DND-41 (cell line): ENCODE measurements at regions not wholly inside any gene's neighbourhood (a gene's known extent, or its start where the extent isn't known, plus 50 kb on each side); places are given as distances from the start of the nearest gene placed in this dataset.

Source experiments
- ATAC-seq: fragments of 200-7000 bp; cut with Tn5 transposase; 3 replicates; pipeline ENCODE4 v1.9.1; 2021; ENCODE audit warnings: low read depth; ENCODE audit not compliant: insufficient read depth
- DNase-seq: peaks from one replicate; pipeline ENCODE4 v3.0.0-alpha.2; 2020
- H2AFZ ChIP-seq: 2 replicates; pipeline ENCODE4 v1.6.0; 2012; ENCODE audit warnings: low read depth, low read length
- H3K27ac ChIP-seq: 2 replicates; pipeline ENCODE4 v1.5.1; 2012; ENCODE audit warnings: low read length, inconsistent platforms
- H3K27me3 ChIP-seq: fragments of 200-600 bp; sonication (generic); 2 replicates; pipeline ENCODE4 v1.6.0; 2012; ENCODE audit warnings: low read length, mild to moderate bottlenecking, inconsistent platforms; ENCODE audit not compliant: insufficient read depth, poor library complexity
- H3K36me3 ChIP-seq: 2 replicates; pipeline ENCODE4 v1.5.1; 2012; ENCODE audit warnings: low read length, inconsistent platforms; ENCODE audit not compliant: insufficient read depth
- H3K4me1 ChIP-seq: 2 replicates; pipeline ENCODE4 v1.5.1; 2012; ENCODE audit warnings: mild to moderate bottlenecking, low read length; ENCODE audit not compliant: insufficient read depth
- H3K4me2 ChIP-seq: 2 replicates; pipeline ENCODE4 v1.6.0; 2012; ENCODE audit warnings: mild to moderate bottlenecking, moderate library complexity, low read length, inconsistent platforms; ENCODE audit not compliant: insufficient read depth
- H3K4me3 ChIP-seq, 2 experiments: fragments of 200-600 bp in 1 of 2; shearing (Covaris generic) in 1 of 2; 2 replicates each; pipeline ENCODE4 v1.5.1; 2012 to 2016; ENCODE audit warnings: inconsistent platforms in 2 of 2, low read length in 2 of 2, mild to moderate bottlenecking in 2 of 2, low read depth in 1 of 2, moderate library complexity in 1 of 2
- H3K79me2 ChIP-seq: 2 replicates; pipeline ENCODE4 v1.6.0; 2012; ENCODE audit warnings: low read length, inconsistent platforms; ENCODE audit not compliant: insufficient read depth
- H3K9ac ChIP-seq: 2 replicates; pipeline ENCODE4 v1.6.0; 2012; ENCODE audit warnings: low read depth, mild to moderate bottlenecking, inconsistent platforms, low read length, moderate library complexity
- H3K9me3 ChIP-seq: 2 replicates; pipeline ENCODE4 v1.5.1; 2012; ENCODE audit warnings: low read length, moderate library complexity, mild to moderate bottlenecking, inconsistent platforms; ENCODE audit not compliant: insufficient read depth, severe bottlenecking
- H4K20me1 ChIP-seq: 2 replicates; pipeline ENCODE4 v1.6.0; 2012; ENCODE audit warnings: low read length; ENCODE audit not compliant: insufficient read depth
- EZH2 ChIP-seq: IDR thresholded peaks from 3 replicates; pipeline ENCODE4 v1.6.1; 2012; ENCODE audit warnings: borderline replicate concordance, low read depth, mild to moderate bottlenecking, moderate library complexity, low read length, inconsistent platforms; ENCODE audit not compliant: severe bottlenecking
- TF ChIP-seq, protein P1 (sequence below): IDR thresholded peaks from 2 replicates; pipeline ENCODE4 v1.5.1; 2012; ENCODE audit warnings: borderline replicate concordance, low read length, moderate library complexity, mild to moderate bottlenecking; ENCODE audit not compliant: poor library complexity, severe bottlenecking; ENCODE audit errors: extremely low read depth

DNA sequence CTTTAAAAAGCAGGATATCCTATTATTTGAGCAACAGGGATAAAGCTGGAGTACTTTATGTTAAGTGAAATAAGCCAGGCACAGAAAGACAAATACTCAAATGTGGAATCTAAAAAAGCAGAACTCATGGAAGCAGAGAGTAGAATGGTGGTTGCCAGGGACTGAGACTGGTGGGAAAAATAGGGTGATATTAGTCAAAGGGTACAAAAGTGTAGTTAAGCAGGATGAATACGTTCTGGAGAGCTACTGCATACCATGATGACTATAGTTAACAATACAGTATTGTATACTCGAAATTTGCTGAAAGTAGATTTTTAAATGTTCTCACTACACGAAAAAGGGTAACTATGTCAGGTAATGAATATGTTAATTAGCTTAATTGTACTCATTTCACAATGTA is 125.5 kb upstream of the VSTM2A start:
- H3K9me3 ChIP-seq, result no peaks in the 10 kb centered on the region
- no peaks in the 10 kb centered on the region for H3K4me1 ChIP-seq
- no peak overlapping the region for H3K27ac ChIP-seq
- H3K4me2 ChIP-seq, result no peak overlapping the region
- no peak overlapping the region for H3K4me3 ChIP-seq
- no peak for DNase-seq
- no peak overlapping the region for H2AFZ ChIP-seq
- TF ChIP-seq EZH2, result no peak
- TF ChIP-seq, protein P1, sequence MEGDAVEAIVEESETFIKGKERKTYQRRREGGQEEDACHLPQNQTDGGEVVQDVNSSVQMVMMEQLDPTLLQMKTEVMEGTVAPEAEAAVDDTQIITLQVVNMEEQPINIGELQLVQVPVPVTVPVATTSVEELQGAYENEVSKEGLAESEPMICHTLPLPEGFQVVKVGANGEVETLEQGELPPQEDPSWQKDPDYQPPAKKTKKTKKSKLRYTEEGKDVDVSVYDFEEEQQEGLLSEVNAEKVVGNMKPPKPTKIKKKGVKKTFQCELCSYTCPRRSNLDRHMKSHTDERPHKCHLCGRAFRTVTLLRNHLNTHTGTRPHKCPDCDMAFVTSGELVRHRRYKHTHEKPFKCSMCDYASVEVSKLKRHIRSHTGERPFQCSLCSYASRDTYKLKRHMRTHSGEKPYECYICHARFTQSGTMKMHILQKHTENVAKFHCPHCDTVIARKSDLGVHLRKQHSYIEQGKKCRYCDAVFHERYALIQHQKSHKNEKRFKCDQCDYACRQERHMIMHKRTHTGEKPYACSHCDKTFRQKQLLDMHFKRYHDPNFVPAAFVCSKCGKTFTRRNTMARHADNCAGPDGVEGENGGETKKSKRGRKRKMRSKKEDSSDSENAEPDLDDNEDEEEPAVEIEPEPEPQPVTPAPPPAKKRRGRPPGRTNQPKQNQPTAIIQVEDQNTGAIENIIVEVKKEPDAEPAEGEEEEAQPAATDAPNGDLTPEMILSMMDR, result no peak
- ATAC-seq, result no peak
- no peaks in the 10 kb centered on the region for H3K27me3 ChIP-seq
- no peak overlapping the region for H3K9ac ChIP-seq
- no peaks in the 10 kb centered on the region for H3K79me2 ChIP-seq
- no peaks in the 10 kb centered on the region for H4K20me1 ChIP-seq
- no peaks in the 10 kb centered on the region for H3K36me3 ChIP-seq

DNA sequence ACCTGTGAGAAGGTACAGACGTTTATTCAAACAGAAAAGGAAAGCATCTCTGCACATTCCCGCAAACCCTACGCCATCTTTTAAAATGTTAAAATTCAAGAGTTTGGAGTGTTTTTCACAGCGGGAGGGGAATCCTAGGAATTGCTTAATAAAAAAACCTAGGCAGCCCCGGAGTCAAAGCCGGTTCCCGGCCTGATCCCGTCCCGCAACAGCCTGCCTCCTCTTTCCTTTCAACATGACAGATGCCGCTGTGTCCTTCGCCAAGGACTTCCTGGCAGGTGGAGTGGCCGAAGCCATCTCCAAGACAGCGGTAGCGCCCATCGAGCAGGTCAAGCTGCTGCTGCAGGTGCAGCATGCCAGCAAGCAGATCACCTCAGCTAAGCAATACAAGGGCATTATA is 123.0 kb upstream of the VSTM2A start:
- Histone ChIP-seq H3K4me3 (no peak overlapping the region), H2AFZ (no peak overlapping the region), H3K27me3 (no peaks in the 10 kb centered on the region), H3K9me3 (no peaks in the 10 kb centered on the region), H3K27ac (no peak overlapping the region), H3K9ac (no peak overlapping the region), H4K20me1 (no peaks in the 10 kb centered on the region), H3K36me3 (no peaks in the 10 kb centered on the region), H3K4me1 (no peaks in the 10 kb centered on the region), H3K4me2 (no peak overlapping the region), H3K79me2 (no peaks in the 10 kb centered on the region)
- TF ChIP-seq, protein P1, result no peak
- TF ChIP-seq EZH2, result no peak
- DNase-seq (no peak), ATAC-seq (no peak)

DNA sequence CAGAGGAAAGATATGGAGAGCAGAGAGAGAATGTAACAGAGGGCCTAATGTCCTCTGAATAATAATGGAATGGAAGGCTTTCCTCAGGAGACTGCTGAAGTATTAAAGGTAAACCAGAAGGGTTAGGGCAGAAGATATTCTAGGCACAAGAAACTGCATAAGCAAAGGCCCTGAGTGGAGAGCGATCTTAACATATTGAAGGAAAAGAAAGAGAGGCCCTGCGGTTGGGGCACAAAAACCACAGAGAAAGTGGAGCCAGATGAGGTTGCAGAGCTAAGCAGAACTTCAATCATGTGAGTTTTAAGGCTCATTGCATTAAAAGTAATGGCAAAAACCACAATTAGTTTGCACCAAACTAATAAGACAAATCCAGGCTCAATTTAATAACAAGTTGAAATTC is 115.8 kb upstream of the VSTM2A start:
- Histone ChIP-seq H3K27me3 (no peaks in the 10 kb centered on the region), H4K20me1 (no peaks in the 10 kb centered on the region), H2AFZ (no peak overlapping the region), H3K4me3 (no peak overlapping the region), H3K79me2 (no peaks in the 10 kb centered on the region), H3K27ac (no peak overlapping the region), H3K4me2 (no peak overlapping the region), H3K9ac (no peak overlapping the region), H3K36me3 (no peaks in the 10 kb centered on the region), H3K9me3 (no peaks in the 10 kb centered on the region), H3K4me1 (no peaks in the 10 kb centered on the region)
- DNase-seq (no peak), ATAC-seq (peak; percentile 55; the same call in 1 of the 3 replicates)
- TF ChIP-seq EZH2, result no peak
- TF ChIP-seq, protein P1, result no peak

DNA sequence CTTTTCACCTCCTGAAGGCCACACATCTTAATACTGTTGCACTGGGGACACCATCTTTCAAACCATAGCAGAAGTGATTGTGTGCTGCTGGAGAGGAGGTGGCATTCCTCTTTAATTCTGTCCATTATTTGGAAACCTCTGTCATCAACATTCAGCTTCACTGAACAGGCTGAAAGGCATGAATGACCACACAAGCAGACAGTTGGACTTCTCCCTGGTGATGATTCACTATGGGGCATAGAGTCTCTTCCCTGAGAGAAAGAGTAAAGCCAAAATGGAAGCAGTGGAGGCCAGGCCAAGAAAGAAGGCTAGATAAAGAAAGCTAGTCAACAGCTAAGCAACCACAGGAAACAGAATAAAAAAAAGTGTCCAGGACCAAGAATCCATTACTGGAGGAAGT is 113.1 kb upstream of the VSTM2A start:
- Histone ChIP-seq H3K9ac (no peak overlapping the region), H3K4me2 (no peak overlapping the region), H3K27me3 (no peaks in the 10 kb centered on the region), H3K79me2 (no peaks in the 10 kb centered on the region), H3K9me3 (no peaks in the 10 kb centered on the region), H4K20me1 (no peaks in the 10 kb centered on the region), H2AFZ (no peak overlapping the region), H3K36me3 (no peaks in the 10 kb centered on the region), H3K4me3 (no peak overlapping the region), H3K4me1 (no peaks in the 10 kb centered on the region), H3K27ac (no peak overlapping the region)
- ATAC-seq (no peak), DNase-seq (no peak)
- TF ChIP-seq EZH2, result no peak
- TF ChIP-seq, protein P1, result no peak
